ENCODE measurements at regions not wholly inside any gene's neighbourhood (a gene's known extent, or its start where the extent isn't known, plus 50 kb on each side); places are given as distances from the start of the nearest gene placed in this dataset.
A peak's percentile ranks its signal among the peaks of the same experiment; 100 is the strongest.

GRCh38 chr10:113475381-113475807 is 77.5 kb upstream of the HABP2 start:
- H3K4me1 Mint-ChIP-seq (ENCODE audit: low read depth) = peaks cover 44% of the 10 kb centered on the region
- H3K27ac Mint-ChIP-seq (ENCODE audit: unreplicated experiment) = peak overlapping the region; percentile 84
- TF ChIP-seq, protein P1, sequence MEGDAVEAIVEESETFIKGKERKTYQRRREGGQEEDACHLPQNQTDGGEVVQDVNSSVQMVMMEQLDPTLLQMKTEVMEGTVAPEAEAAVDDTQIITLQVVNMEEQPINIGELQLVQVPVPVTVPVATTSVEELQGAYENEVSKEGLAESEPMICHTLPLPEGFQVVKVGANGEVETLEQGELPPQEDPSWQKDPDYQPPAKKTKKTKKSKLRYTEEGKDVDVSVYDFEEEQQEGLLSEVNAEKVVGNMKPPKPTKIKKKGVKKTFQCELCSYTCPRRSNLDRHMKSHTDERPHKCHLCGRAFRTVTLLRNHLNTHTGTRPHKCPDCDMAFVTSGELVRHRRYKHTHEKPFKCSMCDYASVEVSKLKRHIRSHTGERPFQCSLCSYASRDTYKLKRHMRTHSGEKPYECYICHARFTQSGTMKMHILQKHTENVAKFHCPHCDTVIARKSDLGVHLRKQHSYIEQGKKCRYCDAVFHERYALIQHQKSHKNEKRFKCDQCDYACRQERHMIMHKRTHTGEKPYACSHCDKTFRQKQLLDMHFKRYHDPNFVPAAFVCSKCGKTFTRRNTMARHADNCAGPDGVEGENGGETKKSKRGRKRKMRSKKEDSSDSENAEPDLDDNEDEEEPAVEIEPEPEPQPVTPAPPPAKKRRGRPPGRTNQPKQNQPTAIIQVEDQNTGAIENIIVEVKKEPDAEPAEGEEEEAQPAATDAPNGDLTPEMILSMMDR (IDR thresholded peaks at IDR 0.05) = peak; percentile 57
- DNase-seq (ENCODE audit: low spot score) = no peak
- H3K4me3 Mint-ChIP-seq (ENCODE audit: unreplicated experiment) = no peak overlapping the region
- H3K27me3 Mint-ChIP-seq (ENCODE audit: low read depth) = no peaks in the 10 kb centered on the region
- H3K36me3 Mint-ChIP-seq (ENCODE audit: low read depth) = peaks cover 14% of the 10 kb centered on the region
- peaks cover 31% of the 10 kb centered on the region for H3K9me3 Mint-ChIP-seq (ENCODE audit: low read depth)

DNA sequence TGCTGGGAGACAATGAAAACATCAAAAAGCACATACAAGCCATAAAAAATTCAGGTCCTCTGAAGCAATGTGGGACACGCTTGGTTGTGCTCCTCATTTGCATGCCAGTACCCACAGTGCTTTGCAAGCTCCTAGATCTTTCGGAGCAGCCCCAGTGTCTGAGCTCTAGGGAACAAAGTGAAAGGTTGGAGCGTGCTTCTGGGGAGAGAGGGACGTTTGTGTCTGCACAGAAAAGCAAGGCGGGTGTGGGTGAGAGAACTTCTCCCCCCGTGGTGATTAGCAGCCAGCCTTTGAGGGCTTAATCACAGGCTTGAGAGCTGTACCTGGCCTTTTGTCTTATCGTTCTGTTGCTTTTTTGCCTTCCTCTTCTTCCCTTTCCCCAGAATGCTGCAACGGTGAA is 76.7 kb upstream of the HABP2 start:
- peaks cover 44% of the 10 kb centered on the region for H3K4me1 Mint-ChIP-seq (ENCODE audit: low read depth)
- H3K36me3 Mint-ChIP-seq (ENCODE audit: low read depth) = peaks cover 15% of the 10 kb centered on the region
- no peak overlapping the region for H3K4me3 Mint-ChIP-seq (ENCODE audit: unreplicated experiment)
- H3K9me3 Mint-ChIP-seq (ENCODE audit: low read depth) = peaks cover 39% of the 10 kb centered on the region
- DNase-seq (ENCODE audit: low spot score) = no peak
- TF ChIP-seq, protein P1 (IDR thresholded peaks at IDR 0.05) = no peak
- no peaks in the 10 kb centered on the region for H3K27me3 Mint-ChIP-seq (ENCODE audit: low read depth)
- peak overlapping the region; percentile 82 for H3K27ac Mint-ChIP-seq (ENCODE audit: unreplicated experiment)

GRCh38 chr10:113476673-113477072 is 76.2 kb upstream of the HABP2 start:
- Mint-ChIP-seq H3K4me1 (ENCODE audit: low read depth) (peaks cover 44% of the 10 kb centered on the region), H3K27ac (ENCODE audit: unreplicated experiment) (no peak overlapping the region)

GRCh38 chr10:113477451-113477850 is 75.4 kb upstream of the HABP2 start:
- H3K4me3 Mint-ChIP-seq (ENCODE audit: unreplicated experiment) = no peak overlapping the region
- TF ChIP-seq, protein P1 (IDR thresholded peaks at IDR 0.05) = no peak
- no peak overlapping the region for H3K27ac Mint-ChIP-seq (ENCODE audit: unreplicated experiment)
- H3K36me3 Mint-ChIP-seq (ENCODE audit: low read depth) = peaks cover 15% of the 10 kb centered on the region
- no peak for DNase-seq (ENCODE audit: low spot score)
- peaks cover 41% of the 10 kb centered on the region for H3K9me3 Mint-ChIP-seq (ENCODE audit: low read depth)
- peaks cover 44% of the 10 kb centered on the region for H3K4me1 Mint-ChIP-seq (ENCODE audit: low read depth)
- peaks cover 3% of the 10 kb centered on the region for H3K27me3 Mint-ChIP-seq (ENCODE audit: low read depth)

More at GRCh38 chr10:113476673-113477072, 76.2 kb upstream of the HABP2 start:
- H3K36me3 Mint-ChIP-seq (ENCODE audit: low read depth) = peaks cover 15% of the 10 kb centered on the region
- TF ChIP-seq, protein P1 (IDR thresholded peaks at IDR 0.05) = no peak
- H3K4me3 Mint-ChIP-seq (ENCODE audit: unreplicated experiment) = no peak overlapping the region
- no peak for DNase-seq (ENCODE audit: low spot score)
- no peaks in the 10 kb centered on the region for H3K27me3 Mint-ChIP-seq (ENCODE audit: low read depth)
- peaks cover 38% of the 10 kb centered on the region for H3K9me3 Mint-ChIP-seq (ENCODE audit: low read depth)

DNA sequence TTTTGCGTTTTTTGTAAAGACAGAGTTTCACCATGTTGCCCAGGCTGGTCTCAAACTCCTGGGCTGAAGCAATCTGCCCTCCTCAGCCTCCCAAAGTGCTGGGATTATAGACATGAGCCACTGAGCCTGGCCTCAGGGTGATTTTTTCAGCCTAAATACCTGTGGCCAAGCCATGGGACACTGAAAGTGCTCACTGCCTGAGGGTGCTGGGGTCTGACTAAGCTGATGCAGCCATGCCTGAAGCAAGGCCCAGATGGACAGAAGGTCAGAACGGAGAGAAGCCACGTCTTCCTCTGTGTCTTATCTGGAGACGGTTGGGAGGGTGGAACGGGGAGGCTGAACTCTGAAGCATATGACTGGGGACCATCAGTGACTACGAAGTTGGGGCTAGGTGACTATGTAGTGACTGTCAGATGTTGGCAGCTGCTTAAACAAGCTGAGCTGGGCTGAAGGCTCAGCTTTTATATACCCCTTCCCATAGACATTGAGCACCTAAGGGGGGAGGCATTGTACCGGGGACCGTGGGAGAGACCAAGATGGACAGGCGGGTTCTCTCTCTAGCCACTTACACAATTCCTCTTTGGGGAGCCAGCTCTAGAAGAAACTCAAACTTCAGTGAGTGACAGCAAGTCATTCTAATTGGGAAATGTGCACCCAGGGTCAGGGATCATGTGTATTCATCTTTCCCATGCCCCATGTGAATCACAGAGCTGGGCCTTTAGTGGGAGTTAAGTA is 73.3 kb upstream of the HABP2 start:
- Mint-ChIP-seq H3K4me1 (ENCODE audit: low read depth) (peaks cover 25% of the 10 kb centered on the region), H3K27me3 (ENCODE audit: low read depth) (peaks cover 5% of the 10 kb centered on the region), H3K27ac (ENCODE audit: unreplicated experiment) (no peak overlapping the region), H3K9me3 (ENCODE audit: low read depth) (peaks cover 40% of the 10 kb centered on the region), H3K4me3 (ENCODE audit: unreplicated experiment) (no peak overlapping the region), H3K36me3 (ENCODE audit: low read depth) (peaks cover 12% of the 10 kb centered on the region)
- DNase-seq (ENCODE audit: low spot score) = no peak
- TF ChIP-seq, protein P1 (IDR thresholded peaks at IDR 0.05) = no peak
